HG03103 (cell line): ENCODE measurements at regions not wholly inside any gene's neighbourhood (a gene's known extent, or its start where the extent isn't known, plus 50 kb on each side); places are given as distances from the start of the nearest gene placed in this dataset.
"Not testable (repeated sequence)": the region's sequence is repeated elsewhere in the genome, so short reads cannot be mapped to it uniquely, and the experiment has no call there.

ENCODE experiments used
- ATAC-seq: cut with Tn5 transposase; IDR thresholded peaks from one replicate; pipeline ENCODE4 v1.9.1; 2021; ENCODE audit warnings: low read depth; ENCODE audit not compliant: unreplicated experiment

- no peak for ATAC-seq
Measured at GRCh38 chr4:66956852-66957251, 588.5 kb downstream of the CENPC start.

- no peak for ATAC-seq
Measured at GRCh38 chr4:66956426-66956825, 588.9 kb downstream of the CENPC start.

DNA sequence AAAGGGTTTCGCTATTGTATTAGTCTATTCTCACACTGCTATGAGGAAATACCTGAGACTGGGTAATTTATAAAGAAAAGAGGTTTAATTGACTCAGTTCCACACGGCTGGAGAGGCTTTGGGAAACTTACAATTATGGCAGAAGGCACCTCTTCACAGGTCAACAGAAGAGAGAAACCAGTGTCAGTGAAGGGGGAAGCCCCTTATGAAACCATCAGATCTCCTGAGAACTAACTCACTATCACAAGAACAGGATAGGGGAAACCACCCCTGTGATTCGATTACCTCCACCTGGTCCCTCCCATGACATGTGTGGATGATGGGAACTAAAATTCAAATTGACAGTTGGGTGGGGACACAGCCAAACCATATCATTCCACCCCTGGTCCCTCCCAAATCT is 589.5 kb downstream of the CENPC start:
- no peak for ATAC-seq

- ATAC-seq = no peak
Measured at GRCh38 chr4:66949419-66949818, 595.9 kb downstream of the CENPC start.

DNA sequence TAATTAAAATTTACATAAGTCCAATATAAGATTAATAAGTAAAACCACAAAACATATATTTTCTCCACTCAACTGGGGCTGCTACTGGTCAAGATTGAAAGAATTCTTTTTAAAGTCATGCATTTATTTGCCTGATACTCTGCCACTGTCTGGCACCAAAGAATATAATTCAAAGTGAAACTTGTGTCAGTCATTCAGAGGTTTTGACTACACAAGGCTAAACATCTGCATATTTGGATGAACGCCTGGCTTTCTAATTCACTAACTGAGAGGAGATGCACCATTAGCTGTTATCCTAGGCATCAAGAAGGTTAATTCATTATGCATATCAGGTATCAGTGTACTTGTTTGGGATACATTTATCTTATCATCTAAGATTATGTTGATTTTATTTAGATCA is 598.5 kb downstream of the CENPC start:
- no peak for ATAC-seq

DNA sequence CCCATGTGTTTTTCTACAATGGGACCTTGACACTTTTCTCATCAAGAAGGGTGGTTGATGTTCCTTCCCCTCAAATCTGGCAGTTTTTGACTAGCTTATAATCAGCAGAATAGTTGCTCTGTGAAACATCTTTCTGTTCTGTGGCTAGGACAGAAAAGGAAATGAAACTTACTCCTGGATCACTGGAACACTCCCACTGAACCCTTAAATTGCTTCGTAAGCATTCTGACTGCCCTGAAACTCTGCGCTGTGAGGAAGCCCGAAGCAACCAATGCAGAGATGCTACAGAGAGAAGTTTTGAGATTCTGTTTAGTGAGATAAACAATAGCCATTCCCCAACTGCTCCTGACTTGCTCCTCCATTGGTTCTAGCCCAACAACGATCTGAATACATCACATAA is 602.2 kb downstream of the CENPC start:
- no peak for ATAC-seq

DNA sequence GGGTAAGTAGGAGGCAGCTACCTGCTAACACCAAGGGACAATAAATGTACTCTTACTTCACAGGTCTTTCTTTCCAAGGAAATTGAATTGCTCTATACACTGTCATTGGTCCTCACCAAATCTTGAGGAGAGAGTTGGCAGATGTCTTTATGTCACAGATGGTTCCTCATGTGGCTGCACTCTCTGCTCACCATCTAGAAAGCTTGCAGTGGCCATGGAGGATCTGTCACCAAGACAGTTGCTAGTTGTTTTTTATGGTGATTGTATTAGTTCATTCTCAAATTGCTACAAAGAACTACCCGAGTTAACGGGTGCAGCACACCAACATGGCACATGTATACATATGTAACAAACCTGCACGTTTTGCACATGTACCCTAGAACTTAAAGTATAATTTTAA is 613.3 kb downstream of the CENPC start:
- ATAC-seq = not testable (repeated sequence)

DNA sequence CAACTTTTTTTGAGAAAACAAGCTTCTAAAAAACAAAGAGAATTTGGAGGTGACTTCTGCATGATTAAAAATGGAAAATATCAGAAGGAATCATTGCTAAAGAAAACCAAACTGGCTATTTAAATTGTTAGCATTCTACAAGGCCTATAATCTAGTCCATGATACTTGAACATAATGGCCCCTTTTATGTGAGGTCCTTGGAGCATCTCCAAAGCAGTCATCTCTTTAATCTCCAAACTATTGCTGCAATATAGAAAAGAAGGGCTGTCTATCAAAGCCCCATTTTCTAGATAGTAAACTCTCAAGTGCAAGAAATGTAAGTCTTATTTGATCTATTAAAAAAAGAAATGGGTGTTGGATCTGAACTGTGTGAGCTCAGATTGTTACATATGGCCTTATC is 615.1 kb downstream of the CENPC start:
- ATAC-seq = no peak

GRCh38 chr4:66929748-66930147 is 615.6 kb downstream of the CENPC start:
- no peak for ATAC-seq

- ATAC-seq = not testable (repeated sequence)
Measured at GRCh38 chr4:66928881-66929280, 616.4 kb downstream of the CENPC start.

DNA sequence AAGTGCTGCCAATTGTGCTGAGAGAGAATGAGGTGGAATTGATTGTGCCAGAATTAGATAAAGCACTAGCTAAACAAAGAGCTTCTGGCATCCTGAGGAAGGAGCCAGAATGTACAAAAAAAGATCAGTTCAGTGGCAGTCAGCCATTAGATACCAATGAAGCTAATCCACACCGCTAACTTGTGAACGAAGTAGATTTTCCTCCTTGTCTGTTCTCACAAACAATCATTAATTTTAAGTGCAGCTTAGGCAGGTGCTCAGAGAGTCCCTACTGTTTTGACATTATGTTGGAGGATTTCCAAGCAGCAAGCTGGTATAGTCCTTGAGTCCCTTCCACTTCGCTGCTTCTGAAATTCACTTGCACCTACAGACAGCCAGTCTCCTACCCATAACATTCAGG is 617.4 kb downstream of the CENPC start:
- no peak for ATAC-seq

DNA sequence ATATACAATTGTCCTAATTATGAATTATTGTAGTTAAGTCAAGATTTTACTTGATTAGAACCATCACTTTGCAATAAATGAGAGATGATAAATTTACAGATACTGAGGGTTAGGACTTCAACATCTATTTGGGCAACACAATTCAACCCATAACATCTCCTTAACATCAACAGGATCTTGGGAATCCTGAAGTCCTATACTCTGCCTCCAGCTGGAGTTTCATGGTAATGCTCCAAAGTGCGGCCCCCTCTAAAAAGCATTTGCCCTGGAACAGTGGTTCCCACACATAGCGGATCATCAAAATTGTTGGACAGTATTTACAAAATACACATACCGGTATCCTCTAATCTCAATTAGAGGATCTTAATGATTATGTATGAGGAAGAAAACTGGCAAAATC is 618.6 kb downstream of the CENPC start:
- ATAC-seq = no peak

DNA sequence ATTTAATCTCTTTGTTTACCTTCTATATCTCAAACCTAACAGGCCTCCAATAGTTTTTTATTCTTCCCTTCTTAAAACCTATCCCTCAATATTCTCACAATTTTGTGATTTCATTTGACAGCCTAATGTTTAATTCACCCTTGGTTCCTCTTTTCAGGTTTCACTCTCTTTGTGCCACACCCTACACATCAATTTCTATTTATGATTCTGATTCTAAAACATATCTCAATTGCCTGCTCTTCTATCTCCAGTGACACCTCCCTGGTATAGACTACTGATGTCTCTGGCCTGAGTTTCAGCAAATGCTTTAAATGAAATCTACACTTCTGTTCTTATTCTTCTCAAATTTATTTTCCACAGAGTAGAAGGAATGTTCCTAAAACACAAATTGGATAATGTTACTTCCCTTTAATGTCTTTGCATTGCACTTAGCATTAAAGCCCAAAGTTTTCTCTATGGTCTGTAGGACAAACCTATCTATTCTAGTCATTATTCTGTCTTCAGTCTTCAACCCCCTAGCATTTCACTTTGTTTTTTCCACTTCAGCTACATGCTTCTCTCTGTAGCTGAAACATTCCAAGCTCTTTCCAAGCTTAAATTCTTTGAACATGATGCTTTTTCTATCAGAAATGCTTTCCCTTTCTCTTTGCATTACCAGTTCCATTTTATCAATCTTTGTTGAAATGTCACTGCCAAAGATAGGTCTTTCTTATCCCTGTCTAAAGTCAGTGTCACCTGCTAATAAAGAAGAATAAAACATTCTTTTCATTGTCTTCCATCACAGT is 622.0 kb downstream of the CENPC start:
- ATAC-seq = no peak

DNA sequence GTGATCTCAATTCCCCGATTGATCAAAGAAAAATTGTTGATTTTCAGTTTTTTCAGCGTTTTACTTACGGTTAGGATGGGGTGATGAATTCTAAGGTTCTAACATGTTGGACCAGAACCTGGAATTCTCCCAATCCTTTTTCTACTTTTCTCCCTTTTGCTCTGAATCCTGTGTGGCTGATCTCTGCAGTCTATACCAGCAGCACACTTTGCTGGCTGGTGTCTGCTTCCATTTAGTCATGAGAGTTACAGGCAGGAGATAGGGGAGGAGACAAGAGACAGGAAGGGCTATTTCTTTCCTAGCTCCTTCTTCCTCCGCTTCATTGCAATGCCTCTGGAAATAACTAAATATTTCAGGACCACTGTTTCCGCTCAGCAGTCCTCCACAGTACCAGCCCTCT is 623.9 kb downstream of the CENPC start:
- no peak for ATAC-seq

- ATAC-seq = no peak
Measured at GRCh38 chr4:66920514-66920913, 624.8 kb downstream of the CENPC start.

GRCh38 chr4:66911880-66912279 is 633.4 kb downstream of the CENPC start:
- ATAC-seq = no peak

- no peak for ATAC-seq
Measured at GRCh38 chr4:66906314-66906713, 639.0 kb downstream of the CENPC start.

- ATAC-seq = no peak
Measured at GRCh38 chr4:66899422-66900065, 645.8 kb downstream of the CENPC start.

DNA sequence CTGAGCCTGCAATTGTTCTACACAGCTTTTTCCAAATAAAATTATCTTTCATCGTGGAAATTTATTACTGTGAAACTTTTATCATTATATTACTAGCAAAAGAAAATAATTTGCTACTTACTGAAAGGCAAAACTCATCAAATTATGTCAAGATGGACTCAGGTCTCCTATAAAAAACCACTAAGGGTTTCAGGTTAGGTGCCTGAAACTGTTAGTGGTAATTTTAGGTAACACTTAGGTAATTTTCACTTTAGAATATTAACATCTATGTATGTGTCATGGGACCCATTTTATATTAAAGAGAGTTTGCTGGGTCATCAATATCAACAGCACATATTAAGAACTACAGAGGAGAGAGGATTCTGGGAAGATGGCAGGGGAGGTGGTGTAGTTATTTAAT is 651.5 kb downstream of the CENPC start:
- no peak for ATAC-seq

GRCh38 chr4:66887061-66887460 is 658.2 kb downstream of the CENPC start:
- ATAC-seq = no peak

DNA sequence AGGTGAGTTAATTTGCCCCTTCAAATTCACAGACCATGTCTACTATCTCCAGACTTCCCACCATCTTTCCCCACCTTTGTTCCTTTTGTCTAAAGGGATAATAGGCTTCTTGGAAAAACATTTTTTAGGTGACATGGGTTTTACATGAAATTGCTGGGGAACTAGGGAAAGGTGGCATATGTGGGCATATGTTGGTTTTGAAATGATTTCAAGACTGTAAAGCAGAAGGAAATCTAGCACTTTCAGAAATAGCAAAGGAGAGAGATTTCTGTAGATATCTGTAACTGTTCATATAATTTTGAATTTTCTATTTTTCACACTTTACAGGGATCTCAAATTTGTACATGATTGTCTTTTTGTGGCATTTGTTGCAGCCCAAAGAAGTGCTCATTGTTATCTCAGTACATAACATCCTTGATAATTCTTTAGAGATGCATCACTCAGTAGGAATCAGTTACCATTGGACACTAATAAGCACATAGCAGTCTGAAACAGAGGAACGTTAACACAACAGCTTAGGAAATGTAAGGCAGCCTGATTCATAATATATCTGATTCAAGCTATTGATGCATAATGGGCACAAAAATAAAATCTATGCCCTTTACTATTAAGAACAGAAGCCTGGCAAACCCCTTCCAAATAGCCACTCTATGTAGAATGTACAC is 659.7 kb downstream of the CENPC start:
- no peak for ATAC-seq

DNA sequence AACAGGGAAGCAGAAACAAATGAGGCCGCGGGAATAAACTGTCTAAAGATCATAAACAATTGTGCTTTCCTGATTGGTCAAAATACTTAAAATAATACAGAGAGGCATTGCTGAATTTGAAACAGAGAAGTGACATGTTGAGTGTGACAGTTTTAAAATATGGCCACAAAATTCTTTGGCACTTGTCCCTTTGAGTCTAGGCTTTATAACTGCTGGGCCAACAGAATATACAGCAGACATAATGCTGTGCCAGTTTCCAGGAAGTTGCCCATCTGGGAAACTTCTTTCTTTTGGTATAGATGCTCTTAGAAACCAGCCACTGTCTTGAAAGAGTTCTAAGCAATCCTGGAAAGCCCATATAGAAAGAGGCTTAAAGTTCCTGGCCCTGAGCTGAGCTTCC is 668.4 kb downstream of the CENPC start:
- no peak for ATAC-seq
